LNCAP (cell line): ENCODE measurements at regions not wholly inside any gene's neighbourhood (a gene's known extent, or its start where the extent isn't known, plus 50 kb on each side); places are given as distances from the start of the nearest gene placed in this dataset.

Experiments used
- TF ChIP-seq, protein P1 (sequence below): fragments of 450-650 bp; IDR thresholded peaks from 2 replicates; pipeline ENCODE4 v1.5.1; 2017; ENCODE audit warnings: mild to moderate bottlenecking

DNA sequence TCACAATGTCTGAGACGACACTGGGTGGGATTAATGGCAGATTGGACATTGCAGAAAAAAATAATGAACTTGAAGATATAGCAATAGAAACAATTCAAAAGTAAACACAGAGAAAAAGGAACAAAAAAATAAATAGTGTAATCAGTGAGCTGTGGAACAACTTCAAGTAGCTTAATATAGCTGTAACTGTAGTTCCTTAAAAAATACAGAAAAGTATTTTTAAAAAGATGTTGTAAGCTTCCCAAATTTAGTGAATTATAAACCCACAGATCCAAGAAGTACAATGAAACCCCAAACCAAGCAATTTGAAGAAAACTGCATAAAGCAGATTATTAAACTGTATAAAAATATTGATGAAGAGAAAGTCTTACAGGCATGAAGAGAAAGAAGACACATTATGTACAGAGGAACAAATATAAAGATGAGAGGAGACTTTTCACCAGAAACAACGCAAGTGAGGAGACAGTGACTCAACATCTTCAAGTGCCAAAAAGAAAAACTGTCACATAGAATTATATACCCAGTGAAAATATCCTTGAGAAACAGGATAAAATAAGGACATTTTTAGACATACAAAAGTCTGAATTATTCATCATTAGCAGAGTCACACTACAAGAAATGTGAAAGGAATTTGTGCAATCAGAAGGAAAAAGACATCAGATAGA is 176.4 kb downstream of the NFKBIZ start:
- TF ChIP-seq, protein P1, sequence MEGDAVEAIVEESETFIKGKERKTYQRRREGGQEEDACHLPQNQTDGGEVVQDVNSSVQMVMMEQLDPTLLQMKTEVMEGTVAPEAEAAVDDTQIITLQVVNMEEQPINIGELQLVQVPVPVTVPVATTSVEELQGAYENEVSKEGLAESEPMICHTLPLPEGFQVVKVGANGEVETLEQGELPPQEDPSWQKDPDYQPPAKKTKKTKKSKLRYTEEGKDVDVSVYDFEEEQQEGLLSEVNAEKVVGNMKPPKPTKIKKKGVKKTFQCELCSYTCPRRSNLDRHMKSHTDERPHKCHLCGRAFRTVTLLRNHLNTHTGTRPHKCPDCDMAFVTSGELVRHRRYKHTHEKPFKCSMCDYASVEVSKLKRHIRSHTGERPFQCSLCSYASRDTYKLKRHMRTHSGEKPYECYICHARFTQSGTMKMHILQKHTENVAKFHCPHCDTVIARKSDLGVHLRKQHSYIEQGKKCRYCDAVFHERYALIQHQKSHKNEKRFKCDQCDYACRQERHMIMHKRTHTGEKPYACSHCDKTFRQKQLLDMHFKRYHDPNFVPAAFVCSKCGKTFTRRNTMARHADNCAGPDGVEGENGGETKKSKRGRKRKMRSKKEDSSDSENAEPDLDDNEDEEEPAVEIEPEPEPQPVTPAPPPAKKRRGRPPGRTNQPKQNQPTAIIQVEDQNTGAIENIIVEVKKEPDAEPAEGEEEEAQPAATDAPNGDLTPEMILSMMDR, result no peak

DNA sequence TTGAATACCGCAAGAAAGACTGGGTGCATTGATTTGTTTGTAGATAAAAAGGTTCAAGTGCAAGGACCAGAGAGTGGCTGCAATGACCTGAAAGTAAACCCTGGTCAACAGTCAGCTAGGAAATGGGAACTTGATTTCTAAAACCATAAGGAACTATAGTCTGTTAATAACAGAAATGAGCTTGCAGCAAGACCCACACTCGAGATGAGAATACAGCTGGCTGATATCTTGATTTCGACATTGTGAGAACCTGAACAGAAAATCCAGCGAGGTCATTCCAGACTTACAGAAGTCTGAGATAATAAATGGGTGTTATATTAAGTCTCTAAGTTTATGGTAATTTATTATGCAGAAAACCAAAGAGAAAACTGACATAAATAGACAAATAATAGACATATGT is 177.3 kb downstream of the NFKBIZ start:
- TF ChIP-seq, protein P1, result no peak

DNA sequence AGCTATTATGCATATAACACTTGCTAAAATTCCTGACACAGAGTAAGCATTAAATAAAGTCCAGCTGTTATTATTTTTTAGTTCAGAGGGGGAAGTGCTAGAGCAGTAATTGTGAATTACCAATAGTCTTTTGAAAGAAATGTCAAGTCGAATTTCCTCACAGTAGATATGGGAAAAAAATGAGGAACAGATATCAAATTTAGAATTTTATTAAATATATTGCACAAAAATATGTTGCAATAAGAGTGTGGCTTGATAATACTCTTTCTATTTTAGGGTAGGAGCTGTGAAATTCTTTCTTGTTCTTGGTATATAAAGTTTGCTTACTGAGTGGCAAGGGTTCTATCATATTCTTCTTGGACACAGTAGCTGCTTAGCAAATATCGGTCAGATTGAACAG is 181.3 kb downstream of the NFKBIZ start:
- TF ChIP-seq, protein P1, result no peak

DNA sequence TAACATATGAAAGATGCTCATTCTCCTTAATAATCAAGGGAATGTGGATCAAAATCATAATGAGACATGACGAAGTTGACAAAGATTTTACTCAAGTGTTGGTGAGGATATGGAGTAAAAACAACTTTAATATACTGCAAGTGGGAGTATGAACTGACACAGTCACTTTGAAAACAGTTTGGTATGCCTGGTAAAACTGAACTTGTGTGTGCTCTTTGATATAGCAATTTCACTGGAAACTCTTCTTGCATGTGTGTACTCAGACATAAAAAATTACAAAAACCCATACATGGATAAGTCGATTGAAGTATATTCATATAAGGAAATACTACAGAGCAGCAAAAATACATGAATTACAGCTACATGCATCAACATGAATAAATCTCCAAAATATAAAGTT is 182.5 kb downstream of the NFKBIZ start:
- TF ChIP-seq, protein P1, result no peak

DNA sequence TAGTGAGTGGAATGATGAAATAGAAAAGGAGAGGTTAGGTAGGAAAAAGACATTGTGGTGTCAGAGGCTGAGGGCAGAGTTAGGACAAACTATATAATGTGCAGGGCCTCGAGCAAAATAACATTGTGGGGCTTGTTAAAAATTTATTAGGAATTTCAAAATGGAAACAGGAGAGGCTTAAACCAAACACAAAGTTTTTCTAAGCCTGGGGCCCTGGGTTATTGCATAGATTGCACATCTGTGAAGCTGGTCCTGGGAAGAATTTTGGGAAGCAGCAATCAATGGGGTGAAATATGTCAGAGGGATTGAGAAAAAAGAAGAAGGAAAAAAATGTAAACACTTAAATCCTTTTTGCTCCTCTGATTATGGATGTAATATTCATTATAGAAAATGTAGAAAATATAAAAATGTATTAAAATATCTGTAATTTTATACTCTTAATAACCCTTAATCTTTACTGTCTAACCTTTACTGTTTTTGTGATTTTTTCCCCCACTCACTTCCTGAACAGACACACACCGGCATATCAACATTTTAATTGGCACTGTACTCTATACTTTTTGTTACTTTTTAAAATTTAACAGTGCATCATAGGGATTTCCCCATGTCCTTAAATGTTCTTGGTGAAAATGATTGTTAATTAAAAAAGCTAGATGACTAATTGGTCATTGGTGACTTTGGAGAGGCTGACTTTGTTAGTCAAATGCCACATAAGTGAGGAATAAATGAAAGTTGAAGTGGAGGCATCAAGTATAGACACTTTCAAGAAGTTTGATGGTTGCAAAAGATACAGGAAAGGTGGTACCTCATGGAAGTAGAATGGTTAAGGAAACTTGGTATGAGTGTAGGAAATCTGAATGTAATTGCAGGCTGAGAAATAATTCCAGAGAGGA is 183.4 kb downstream of the NFKBIZ start:
- TF ChIP-seq, protein P1, result no peak

DNA sequence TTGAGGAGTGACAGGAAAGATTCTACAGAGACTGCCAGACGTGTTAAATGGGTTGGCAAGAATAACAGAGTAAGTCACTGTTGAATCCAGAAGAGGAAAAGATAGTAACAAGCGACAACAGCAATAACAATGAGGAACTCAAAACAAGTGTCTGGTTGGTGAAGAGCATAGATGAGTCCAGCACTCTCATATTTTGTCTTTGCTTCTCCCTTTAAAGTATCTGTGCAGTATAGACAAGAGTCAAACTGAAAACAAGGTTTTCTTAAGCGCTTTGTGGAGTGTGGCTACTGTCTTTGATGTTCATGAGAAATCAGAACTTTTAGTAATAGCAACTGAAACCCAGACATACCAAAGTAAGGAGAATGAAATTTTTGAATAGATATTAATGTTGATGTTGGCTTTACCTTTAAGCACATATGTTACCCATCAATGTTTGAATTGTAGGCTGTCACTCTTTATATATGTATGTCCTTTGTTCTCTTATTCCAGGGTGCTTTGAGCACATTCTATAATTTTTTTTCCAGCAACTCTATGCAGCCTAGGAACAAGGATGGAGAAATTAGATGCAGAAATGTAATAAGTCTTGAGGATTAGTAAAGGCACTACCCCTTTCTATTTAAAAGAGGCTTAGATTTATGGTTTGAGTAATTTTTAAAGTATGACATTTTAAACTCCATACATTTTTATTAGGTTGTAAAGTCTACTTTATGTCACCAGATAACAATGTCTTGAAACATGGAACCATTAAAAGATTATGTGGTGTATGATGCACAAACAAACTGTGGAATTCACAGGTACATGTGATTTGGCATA is 185.5 kb downstream of the NFKBIZ start:
- TF ChIP-seq, protein P1, result no peak

DNA sequence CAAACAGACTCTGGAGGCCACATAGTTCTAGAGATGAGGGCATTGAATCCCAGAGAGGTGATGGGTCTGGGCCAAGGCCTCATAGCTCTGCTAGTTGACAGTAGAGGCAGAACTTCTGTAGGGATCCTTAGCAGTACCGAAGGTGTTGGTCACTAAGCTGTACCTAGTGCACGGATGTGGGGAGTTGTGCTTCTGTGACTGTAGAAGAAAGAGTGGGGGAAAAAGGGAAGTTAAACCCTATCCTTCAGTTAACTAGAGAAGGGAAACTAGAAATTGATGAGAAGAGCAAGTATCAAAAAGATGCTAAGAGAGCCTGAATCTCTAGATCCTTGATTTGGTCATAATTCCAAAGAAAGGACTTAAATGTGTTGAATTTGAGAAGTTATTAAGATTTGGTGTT is 186.7 kb downstream of the NFKBIZ start:
- TF ChIP-seq, protein P1, result no peak
